HG03060 (cell line): ENCODE measurements at regions not wholly inside any gene's neighbourhood (a gene's known extent, or its start where the extent isn't known, plus 50 kb on each side); places are given as distances from the start of the nearest gene placed in this dataset.

ENCODE experiments used
- ATAC-seq: cut with Tn5 transposase; IDR thresholded peaks from one replicate; pipeline ENCODE4 v1.9.1; 2021; ENCODE audit warnings: low read depth, moderate number of reproducible peaks; ENCODE audit not compliant: unreplicated experiment

DNA sequence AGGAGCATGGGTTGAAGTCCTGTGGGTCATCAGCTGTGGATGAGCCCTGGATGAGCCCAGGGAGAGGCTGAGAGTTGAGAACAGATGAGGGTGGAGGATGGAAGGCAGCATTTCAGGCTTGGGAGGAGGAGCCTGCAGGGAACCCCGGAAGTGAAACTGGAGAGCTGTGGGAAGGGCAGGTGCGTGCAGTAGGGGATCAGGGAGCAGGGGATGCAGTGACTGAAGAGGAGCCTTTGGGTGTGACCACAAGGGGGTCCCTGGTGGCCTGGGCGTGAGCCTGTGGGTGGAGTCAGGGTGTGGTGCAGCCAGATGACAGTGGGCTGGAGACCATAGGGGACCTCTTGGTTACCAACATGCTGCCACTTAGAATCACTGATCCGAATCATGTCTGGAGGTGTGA is 115.5 kb downstream of the PAPOLA start:
- ATAC-seq, result no peak

DNA sequence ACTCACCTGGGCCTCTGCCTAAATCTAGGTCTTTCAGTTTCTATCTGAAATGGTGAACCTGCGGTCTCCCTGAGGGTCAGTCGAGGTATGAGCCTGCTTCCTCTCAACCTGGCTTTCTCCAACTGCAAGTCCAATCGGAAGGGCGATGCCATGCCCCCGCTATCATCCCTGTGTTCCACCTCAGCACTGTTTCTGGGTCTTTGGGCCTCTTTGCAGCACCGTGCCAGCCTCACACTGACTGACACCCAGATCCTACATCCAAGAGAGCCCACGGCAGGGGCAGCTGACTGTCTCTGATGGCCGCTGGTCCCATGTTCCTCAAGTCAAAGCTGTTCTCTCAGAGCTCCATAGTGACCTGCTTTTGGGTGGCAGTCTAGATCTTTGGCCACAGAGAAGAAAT is 120.7 kb downstream of the PAPOLA start:
- ATAC-seq, result no peak

DNA sequence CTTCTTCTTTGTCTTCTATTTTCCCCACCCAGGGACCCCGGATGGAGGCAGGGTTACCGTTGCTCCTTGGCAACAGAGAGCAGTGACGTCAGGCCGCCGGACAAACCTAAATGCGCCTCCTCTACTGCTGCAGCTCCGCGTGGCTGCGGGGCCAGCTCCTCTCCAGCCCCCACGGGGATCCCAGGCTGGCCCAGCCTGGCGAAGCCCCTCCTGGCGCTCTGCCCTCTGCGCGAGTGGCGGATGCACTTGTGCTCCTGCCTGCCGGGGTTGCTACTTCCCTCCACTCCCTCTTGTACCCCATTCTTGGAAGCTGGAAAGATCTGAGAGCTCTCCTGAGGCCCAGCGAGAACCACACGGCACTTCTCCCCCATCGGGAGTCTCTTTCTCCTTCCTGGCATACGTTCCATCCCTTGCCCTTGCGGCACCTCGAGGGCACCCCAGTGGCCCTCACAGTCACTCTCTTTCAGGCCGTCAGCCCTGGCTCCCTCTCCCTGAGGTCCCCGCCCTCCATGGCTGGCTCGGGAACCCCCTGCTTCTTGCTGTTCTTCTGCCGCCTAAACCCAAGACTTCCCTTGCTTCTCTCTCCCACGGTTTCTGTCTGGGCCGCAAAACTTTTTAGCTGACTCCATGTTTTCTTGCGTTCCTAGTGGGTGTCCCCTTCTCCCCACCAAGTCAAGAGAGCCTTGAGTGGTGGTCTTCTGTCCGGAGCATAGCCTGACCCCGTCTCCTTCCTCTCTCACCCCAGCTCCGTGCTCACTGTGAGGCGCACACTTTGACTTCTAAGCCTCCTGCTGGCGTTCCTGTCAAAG is 121.7 kb downstream of the PAPOLA start:
- ATAC-seq, result no peak

DNA sequence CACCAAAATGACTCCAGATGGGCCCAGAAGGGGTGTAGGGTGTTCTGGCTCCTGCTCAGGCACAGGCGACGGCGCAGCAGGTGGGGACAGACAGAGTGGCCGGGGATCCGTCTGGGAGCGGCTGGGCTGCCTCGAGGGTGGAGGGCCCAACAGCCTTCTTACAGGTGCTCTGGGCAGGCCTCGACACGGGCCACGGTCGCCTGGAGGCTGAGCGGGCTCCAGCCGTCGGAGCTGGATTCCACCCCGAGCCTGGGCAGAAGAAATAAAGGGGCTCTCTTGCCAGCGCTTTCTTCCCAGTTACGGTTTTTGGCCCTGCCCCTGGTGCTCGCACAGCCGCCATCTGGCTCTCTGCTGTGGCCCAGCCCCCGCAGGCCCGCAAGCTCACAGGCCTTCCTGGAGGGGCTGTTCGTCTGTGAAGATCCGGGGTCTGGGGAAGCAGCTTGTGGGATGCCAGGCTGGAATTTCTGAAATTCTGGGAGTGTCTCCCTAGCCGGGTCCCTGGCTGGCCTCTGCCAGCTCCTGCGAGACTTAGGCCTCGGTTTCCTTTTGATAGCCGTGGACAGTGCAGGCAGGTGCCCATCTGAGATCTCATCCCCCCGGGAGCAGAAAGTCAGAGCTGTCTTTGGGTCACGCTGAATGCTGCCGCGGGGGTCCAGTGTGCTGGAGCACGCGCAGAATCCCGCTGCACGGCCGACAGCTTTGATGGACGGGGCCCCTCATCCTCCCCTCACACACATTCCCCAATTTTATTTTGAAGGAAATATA is 122.7 kb downstream of the PAPOLA start:
- no peak for ATAC-seq

DNA sequence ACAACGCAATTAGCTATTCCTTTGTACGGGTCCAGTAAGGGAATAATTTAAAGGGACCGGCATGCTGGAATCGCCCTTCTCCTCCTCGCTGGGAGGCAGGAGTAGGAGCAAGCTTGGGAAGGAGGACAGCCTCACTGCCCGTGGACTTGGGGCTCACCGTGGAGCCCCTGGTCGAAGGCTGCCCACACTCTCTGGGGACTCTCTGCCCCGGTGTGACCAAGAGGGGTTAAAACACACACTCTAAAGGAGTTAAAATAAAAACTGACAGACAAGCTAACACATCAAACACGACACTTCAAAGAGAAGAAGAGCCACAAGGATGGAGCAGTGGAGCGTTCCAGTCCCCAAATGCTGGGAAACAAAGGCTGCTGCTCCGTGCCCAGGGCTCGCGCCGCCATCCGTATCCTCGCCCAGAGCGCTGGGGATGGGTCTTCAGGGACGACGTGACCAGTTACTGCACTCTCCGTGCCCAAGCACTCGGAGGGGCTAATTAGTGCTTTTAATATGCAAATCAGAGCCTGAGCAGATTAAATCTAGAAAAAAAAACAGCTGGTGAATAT is 123.3 kb downstream of the PAPOLA start:
- ATAC-seq, result no peak

DNA sequence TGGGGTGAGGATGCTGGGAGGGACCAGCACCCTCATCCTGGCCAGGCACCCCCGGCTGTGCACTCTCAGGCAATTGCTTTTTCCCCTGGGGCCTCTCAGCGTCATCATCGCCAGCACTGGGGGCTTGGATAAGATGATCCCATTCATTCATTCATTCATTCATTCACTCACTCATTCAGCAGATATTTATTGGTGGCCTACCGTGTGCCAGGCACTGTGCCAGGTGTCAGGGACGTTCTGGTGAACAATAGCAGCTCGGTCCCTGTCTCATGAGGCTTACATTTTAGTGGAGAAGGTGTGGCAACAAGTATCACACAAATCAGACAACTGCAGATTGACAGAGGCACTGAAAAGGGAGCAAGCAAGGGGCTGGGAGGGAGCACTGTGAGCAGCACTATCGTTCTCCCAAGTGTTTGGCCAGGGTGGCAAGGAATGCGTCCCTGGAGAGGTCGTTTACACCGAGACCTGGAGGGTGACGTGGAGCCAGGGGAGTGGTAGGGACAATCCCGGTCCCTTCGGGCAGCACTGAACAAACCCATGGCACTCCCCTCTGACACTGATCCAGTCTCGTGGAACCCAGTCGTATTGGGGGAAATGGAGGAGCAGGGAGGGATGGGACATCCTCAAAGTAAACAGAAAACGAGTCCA is 124.1 kb downstream of the PAPOLA start:
- ATAC-seq, result no peak

DNA sequence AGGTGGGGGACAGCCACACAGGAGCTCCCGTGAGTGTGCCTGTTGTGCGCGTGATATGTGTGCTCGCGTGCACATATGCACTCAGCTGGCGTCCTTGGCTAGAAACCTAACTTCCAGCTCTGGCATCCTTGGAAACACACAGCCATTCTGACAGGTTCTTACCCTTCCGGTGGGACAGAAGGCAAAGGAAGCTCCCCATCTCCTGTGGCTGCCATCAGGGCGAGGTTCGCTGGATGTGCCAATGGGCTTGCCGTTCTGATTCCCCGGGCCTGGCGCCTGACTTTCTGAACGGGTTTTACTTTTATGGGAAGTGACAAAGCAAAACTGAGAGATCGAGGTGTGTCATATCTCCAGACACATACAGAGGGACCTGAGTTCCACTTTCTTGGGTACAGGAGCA is 124.7 kb downstream of the PAPOLA start:
- ATAC-seq, result no peak

DNA sequence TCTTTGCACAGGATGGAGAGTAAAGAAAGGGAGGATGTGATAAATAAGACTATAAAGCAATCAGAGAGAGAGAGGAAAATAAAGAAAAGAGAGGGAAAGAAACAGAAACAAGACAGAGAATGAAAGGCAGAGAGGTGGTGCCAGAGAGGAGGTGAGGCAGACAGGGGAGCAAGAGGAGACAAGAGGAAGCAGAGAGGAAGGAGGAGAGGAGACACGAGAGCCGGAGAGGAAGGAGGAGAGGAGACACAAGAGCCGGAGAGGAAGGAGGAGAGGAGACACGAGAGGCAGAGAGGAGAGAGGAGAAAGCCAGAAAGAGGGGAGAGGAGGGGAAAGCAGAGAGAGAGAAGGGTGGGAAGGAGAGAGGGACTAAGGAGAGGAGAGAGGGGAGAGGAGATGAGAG is 125.2 kb downstream of the PAPOLA start:
- no peak for ATAC-seq

DNA sequence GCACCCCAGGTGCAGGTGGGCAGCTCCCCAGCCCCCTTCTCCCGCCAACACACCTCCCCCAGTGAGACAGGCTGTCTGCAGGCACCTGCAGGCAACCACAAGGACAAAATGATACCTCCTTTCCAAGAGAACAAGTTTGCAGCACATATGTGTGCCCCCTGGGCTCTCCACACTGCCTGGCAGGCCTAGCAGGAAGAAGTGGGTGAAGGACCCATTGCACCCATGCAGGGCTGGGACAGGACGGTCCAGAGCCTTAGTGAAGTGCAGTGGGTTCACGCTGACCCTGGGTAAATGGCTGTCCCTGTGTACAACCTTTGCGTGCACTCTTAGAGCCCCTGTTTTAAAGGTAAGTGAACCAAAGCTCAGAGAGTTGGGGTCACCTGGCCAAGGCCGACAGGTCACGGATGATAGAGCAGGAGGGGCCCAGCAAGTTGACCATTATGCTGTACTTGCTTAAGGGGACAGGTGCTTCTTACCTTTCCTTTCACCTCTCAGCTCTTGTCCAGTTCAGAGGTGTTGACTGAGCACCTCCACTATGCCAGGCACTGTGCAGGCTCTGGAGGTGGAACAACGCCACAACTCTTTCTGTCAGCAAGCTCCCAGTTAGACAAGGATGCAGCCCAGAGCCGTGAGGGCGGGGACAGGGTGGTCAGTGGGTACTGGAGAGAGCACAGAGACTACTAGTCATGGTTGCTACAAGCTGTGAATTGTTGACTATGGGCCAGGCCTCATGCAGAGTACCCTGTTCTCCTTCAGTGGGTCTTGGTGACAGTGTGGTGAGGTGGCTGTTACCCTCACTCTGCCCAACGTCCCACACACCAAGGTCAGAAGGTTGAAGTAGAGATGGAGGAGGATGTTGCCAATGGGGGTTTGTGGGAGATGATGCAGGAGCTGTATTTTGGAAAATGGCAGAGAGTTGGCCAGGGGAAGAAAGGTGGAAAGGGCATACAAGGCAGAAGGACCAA is 125.9 kb downstream of the PAPOLA start:
- ATAC-seq, result no peak

DNA sequence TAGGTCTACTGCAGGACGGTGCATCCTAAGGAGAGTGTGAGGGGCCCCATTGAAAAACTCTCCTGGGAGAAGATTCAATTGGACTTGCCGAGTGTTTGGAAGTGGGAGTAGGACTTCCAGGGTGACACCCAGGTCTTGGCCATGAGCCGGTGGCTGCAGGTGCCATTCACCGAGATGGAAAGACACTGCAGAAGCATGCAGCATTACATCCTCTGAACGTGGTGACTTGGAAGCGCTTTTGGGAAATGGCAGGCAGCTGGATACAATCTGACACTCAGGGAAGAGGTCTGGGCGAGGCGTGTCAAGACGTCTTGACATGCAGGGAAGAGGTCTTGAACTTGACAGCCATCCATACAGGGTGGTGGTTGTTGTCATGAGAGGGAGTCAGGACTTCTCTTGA is 126.9 kb downstream of the PAPOLA start:
- ATAC-seq, result no peak

DNA sequence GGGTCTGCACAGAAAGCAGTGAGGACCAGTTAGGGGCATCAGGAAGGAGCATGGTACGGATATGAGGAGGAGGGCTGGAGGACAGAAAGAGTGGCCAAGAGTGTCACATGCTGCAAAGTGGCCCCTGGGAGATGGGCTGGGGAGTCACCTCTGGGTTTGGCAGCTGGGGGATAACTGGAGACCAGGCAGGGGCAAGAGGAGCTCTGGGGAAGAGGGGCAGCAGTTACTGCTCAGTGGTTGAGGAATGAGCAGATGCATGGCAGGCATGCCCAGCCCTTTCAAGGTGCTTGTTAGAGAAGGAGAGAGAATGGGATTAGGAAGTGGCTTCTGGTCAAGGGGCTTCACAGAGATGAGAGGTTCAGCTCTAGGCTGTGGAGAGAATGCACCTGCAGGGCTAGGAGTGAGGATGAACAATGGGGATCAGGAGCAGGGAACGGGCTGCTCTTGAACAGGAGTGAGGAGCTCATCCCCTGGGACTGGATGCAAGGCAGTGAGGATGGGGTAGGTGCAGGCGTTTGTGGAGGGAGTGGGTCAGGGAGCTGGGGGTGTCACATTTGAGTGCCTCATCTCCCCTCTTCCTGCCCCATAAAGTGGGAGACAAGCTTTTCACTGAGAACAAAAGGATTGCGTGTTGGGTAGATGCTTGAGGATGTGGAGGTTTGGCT is 127.5 kb downstream of the PAPOLA start:
- no peak for ATAC-seq

DNA sequence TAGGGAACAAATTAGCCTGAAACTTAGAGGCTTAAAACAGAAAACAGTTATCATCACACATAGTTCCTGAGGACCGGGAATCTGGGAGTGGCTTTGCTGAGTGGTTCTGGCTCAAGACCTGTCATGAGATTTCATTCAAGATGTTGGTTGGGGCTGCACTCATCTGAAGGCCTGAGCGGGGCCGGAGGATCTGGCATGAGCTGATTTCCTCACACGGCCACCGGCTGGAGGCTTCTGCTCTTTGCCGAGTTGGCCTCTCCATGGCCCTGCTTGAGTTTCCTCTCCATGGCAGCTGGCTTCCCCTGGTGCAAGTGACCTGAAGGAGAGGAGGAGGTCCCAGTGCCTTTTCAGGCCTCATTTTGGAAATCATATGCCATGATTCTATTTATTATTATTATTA is 128.1 kb downstream of the PAPOLA start:
- ATAC-seq, result no peak

DNA sequence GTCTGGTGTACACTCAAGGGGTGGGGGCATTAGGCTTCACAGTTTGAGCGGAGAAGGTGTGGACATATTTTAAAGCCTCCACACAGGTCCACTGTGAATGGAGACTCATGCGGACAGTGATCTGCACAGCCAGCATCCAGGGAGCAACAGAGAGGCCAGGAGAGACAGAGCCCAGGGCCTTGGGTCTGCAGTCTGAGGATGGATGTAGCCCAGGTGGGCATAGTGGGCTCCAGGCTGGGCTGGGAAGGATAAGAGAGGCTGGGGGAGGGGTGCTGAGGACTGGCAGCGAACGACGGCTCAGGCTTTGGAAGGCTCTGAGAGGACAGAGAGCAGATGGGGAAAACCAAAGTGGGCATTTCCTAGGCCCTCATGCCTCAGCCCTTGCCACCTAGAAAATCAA is 128.8 kb downstream of the PAPOLA start:
- no peak for ATAC-seq

DNA sequence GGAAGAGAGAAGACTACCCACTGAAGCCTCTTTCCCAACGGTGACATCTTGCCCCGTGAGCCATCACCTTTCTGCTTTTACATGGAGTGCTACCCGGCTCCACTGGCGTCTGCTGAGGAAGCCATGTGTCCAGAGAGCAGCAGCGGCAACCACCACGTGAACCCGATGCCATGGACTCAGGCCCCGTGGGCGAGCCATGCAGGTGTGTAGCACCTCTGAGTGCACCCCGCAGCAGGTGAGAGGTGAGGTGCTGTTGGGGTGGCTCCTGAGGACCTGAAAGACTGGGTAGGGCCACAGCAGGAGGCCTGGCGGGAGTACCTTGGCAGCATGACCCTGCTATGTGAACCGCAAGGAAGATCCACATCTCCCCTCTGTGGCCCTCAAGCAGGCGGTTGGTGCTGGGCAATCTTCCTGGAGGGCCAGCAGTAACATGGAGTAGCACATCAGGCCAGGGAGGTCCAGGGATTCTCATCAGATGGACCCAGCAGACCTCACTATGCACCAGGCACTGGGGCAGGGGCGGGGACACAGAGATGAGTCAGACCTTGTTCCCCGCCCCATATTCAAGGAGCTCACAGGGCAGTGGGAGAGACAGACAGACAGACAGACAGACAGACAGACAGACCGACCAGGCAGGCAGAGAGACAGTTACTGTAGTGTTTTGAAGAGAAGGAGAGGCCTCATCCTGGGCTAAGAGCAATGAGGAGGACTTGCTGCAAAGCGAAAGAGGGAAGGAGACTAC is 129.6 kb downstream of the PAPOLA start:
- ATAC-seq, result no peak

DNA sequence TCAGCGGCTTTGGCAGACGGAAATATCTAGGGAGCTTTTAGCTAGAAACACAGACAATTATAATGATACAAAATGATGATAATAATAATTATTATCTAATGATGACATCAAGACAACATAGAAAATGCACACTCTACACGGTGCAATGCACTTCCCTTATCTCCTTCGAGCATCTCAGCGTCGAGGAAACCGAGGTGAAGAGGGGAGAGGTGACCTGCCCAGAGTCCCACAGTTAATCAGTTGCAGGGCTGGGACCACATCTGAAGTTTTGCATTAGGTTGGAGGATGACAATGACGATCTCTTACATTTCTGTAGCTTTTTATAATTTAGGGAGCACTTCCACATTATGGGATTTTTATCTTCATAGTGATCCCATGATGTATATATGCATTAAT is 130.2 kb downstream of the PAPOLA start:
- no peak for ATAC-seq

DNA sequence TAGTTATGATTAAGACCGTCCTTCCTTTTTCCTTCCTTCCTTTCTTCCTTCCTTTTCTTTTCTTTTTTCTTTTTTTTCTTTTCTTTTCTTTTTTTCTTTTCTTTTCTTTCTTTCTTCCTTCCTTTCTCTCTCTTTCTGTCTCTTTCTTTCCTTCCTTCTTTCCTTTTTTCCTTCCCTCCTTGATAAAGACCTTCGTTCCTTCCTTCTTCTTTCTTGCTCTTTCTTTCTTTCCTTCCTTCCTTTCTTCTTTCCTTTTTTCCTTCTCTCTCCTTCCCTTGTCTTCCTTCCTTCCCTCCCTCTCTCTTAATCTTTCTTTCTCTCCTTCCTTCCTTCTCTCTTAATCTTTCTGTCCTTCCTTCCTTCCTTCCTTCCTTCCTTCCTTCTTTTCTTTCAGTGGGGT is 130.9 kb downstream of the PAPOLA start:
- ATAC-seq, result no peak

DNA sequence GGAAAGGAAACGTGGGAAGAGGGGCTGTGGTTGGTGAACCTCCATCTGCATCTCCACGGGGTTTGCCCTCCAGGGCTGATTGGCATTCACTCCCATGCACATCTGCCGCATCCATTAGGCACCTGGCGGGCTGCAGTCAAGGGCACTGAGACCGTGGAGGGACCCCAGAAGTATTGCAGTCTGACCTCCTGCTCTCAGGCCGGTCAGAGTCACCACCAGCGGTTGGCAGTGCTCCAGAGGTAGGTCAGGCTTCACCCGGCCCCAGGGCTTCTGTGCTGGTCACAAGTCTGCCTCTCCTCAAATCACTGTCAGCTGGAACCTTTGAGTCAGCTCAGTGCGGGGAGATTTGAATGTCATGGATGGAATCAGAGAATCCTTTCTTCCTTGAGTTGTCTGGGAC is 132.3 kb downstream of the PAPOLA start:
- no peak for ATAC-seq

DNA sequence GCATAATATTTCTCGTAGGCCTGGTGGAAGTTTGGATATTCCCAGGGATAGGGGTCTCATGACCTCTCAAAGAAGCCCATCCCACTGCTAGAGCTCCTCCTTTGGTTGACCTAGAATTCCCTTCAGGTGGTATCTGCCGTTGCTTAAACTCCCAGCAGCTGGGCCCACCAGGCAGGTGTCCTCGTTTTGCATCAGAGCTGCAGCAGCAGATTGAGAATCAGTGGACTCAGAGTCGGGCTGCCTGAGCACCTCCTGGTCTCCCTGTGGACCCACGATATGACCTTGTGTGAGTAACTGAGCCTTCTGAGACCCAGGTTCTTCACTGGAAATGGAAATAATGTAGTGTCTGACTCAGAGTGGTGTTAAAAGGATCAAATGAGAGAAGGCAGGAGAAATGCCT is 132.7 kb downstream of the PAPOLA start:
- no peak for ATAC-seq

DNA sequence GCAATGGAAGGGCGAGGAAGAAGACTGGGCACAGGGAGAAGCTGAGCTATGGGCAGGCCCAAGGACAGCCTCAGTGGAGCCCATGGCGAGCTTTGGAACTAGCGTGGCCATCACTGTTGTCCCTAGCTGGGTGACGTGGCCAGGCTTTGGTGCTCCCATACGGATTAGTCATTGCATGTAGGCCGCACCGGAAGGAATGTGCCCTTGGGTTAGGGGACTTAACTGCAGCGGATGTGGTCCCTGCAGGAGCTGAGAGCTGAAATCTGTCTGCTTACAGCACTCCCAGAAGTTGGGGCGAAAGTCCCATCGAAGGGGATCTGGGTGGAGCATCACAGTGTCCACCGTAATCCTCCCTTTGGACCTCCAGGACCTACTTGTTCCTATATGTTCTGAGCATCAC is 133.7 kb downstream of the PAPOLA start:
- no peak for ATAC-seq
